Astrocyte of the spinal cord (primary cell): ENCODE measurements at regions not wholly inside any gene's neighbourhood (a gene's known extent, or its start where the extent isn't known, plus 50 kb on each side); places are given as distances from the start of the nearest gene placed in this dataset.
"Not testable (repeated sequence)": the region's sequence is repeated elsewhere in the genome, so short reads cannot be mapped to it uniquely, and the experiment has no call there.

Experiments used
- DNase-seq: peaks from one replicate; pipeline ENCODE4 v3.0.0; 2011; ENCODE audit warnings: low read depth, low spot score
- H3K4me3 ChIP-seq: 2 replicates; pipeline ENCODE4 v1.5.1; 2011; ENCODE audit warnings: low read depth, mild to moderate bottlenecking, low read length, moderate library complexity
- in situ Hi-C: cut with HindIII; loops from 2 replicates; pipeline ENCODE4 v1.10.0; 2017; ENCODE audit warnings: low sequenced_read_pairs
- TF ChIP-seq, protein P1 (sequence below): IDR thresholded peaks from 2 replicates; pipeline ENCODE4 v1.5.1; 2012; ENCODE audit warnings: low read depth, mild to moderate bottlenecking, low read length, inconsistent platforms

DNA sequence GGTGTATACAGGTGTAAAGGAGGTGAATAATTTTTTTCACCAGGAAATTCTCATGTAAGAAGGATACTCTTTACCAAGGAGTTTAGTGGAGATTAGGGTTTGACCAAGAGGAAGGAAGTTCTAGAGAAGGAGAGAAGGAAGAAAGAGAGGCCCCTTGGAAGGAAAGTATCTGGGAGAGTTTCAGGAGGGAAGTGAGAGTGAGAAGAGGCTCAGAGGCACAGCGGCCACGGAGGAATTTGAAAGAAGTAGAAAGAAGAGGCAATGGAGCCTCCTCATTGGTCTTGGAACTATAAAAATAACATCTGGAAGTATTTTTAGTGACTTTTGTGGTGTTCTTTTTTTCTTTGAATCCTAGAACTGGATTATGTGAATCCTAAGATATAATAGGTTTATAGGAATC is 50.8 kb upstream of the MCUR1 start:
- no peak overlapping the region for H3K4me3 ChIP-seq
- DNase-seq: no peak
- in situ Hi-C loops: no loop called here
- TF ChIP-seq, protein P1, sequence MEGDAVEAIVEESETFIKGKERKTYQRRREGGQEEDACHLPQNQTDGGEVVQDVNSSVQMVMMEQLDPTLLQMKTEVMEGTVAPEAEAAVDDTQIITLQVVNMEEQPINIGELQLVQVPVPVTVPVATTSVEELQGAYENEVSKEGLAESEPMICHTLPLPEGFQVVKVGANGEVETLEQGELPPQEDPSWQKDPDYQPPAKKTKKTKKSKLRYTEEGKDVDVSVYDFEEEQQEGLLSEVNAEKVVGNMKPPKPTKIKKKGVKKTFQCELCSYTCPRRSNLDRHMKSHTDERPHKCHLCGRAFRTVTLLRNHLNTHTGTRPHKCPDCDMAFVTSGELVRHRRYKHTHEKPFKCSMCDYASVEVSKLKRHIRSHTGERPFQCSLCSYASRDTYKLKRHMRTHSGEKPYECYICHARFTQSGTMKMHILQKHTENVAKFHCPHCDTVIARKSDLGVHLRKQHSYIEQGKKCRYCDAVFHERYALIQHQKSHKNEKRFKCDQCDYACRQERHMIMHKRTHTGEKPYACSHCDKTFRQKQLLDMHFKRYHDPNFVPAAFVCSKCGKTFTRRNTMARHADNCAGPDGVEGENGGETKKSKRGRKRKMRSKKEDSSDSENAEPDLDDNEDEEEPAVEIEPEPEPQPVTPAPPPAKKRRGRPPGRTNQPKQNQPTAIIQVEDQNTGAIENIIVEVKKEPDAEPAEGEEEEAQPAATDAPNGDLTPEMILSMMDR: no peak

DNA sequence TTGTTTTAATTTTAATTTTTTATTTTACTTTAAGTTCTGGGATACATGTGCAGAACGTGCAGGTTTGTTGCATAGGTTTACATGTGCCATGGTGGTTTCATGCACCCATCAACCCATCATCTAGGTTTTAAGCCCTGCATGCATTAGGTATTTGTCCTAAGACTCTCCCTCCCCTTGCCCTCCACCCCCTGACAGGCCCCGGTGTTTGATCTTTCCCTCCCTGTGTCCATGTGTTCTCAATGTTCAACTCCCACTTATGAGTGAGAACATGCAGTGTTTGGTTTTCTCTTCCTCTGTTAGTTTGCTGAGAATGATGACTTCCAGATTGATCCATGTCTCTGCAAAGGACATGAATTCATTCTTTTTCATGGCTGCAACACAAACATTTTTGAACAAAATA is 50.3 kb upstream of the MCUR1 start:
- in situ Hi-C loops: not testable (repeated sequence)

More for the DNA sequence above, 50.3 kb upstream of the MCUR1 start:
- H3K4me3 ChIP-seq, DNase-seq: not testable (repeated sequence)
